ENCODE measurements at regions not wholly inside any gene's neighbourhood (a gene's known extent, or its start where the extent isn't known, plus 50 kb on each side); places are given as distances from the start of the nearest gene placed in this dataset.
A peak's percentile ranks its signal among the peaks of the same experiment; 100 is the strongest.

GRCh38 chr6:145508107-145508506 lies 227.2 kb downstream of the EPM2A start:
- DNase-seq (ENCODE audit: low read depth): peak; percentile 31

- DNase-seq (ENCODE audit: low read depth): no peak
Measured at GRCh38 chr6:145517492-145517891, 217.8 kb downstream of the EPM2A start.

GRCh38 chr6:145525038-145525437 lies 210.3 kb downstream of the EPM2A start:
- DNase-seq (ENCODE audit: low read depth): no peak

- no peak for DNase-seq (ENCODE audit: low read depth)
Measured at GRCh38 chr6:145529582-145529981, 205.7 kb downstream of the EPM2A start.

GRCh38 chr6:145530454-145530853 lies 204.9 kb downstream of the EPM2A start:
- DNase-seq (ENCODE audit: low read depth): no peak

- no peak for DNase-seq (ENCODE audit: low read depth)
Measured at GRCh38 chr6:145531032-145531431, 204.3 kb downstream of the EPM2A start.

- no peak for DNase-seq (ENCODE audit: low read depth)
Measured at GRCh38 chr6:145531822-145532221, 203.5 kb downstream of the EPM2A start.

- DNase-seq (ENCODE audit: low read depth): no peak
Measured at GRCh38 chr6:145532361-145532760, 203.0 kb downstream of the EPM2A start.

- DNase-seq (ENCODE audit: low read depth): no peak
Measured at GRCh38 chr6:145534989-145535388, 200.3 kb downstream of the EPM2A start.

- no peak for DNase-seq (ENCODE audit: low read depth)
Measured at GRCh38 chr6:145538989-145539388, 196.3 kb downstream of the EPM2A start.

- peak; percentile 60 for DNase-seq (ENCODE audit: low read depth)
Measured at GRCh38 chr6:145539831-145540230, 195.5 kb downstream of the EPM2A start.

GRCh38 chr6:145540741-145541140 lies 194.6 kb downstream of the EPM2A start:
- no peak for DNase-seq (ENCODE audit: low read depth)

GRCh38 chr6:145544041-145544440 lies 191.3 kb downstream of the EPM2A start:
- DNase-seq (ENCODE audit: low read depth): peak; percentile 88

GRCh38 chr6:145544514-145544913 lies 190.8 kb downstream of the EPM2A start:
- peak; percentile 57 for DNase-seq (ENCODE audit: low read depth)

- no peak for DNase-seq (ENCODE audit: low read depth)
Measured at GRCh38 chr6:145546265-145546664, 189.1 kb downstream of the EPM2A start.

GRCh38 chr6:145547594-145548335 lies 187.6 kb downstream of the EPM2A start:
- no peak for DNase-seq (ENCODE audit: low read depth)

- DNase-seq (ENCODE audit: low read depth): no peak
Measured at GRCh38 chr6:145548933-145549648, 186.2 kb downstream of the EPM2A start.

- DNase-seq (ENCODE audit: low read depth): no peak
Measured at GRCh38 chr6:145551164-145551563, 184.2 kb downstream of the EPM2A start.

GRCh38 chr6:145555084-145555483 lies 180.2 kb downstream of the EPM2A start:
- DNase-seq (ENCODE audit: low read depth): no peak

GRCh38 chr6:145557474-145557873 lies 177.8 kb downstream of the EPM2A start:
- DNase-seq (ENCODE audit: low read depth): no peak

GRCh38 chr6:145559836-145560235 lies 175.5 kb downstream of the EPM2A start:
- DNase-seq (ENCODE audit: low read depth): no peak

GRCh38 chr6:145561095-145562072 lies 173.9 kb downstream of the EPM2A start:
- peak; percentile 78 for DNase-seq (ENCODE audit: low read depth)

Measured in HT1080 (cell line).